OCI-LY1 (cell line): ENCODE measurements at regions not wholly inside any gene's neighbourhood (a gene's known extent, or its start where the extent isn't known, plus 50 kb on each side); places are given as distances from the start of the nearest gene placed in this dataset.

Source experiments
- H2AFZ ChIP-seq: fragments of 200-600 bp; sonication (generic), shearing (Covaris generic); 2 replicates; pipeline ENCODE4 v1.6.0; 2014; ENCODE audit warnings: antibody characterized with exemption, mild to moderate bottlenecking, low read length
- H3F3A ChIP-seq: fragments of 200-600 bp; sonication (generic), shearing (Covaris generic); 2 replicates; pipeline ENCODE4 v1.6.0; 2014; ENCODE audit warnings: mild to moderate bottlenecking, antibody characterized with exemption, low read length, moderate library complexity; ENCODE audit not compliant: insufficient read depth
- H3K27ac ChIP-seq: fragments of 200-600 bp; sonication (generic); 2 replicates; pipeline ENCODE4 v1.5.1; 2014; ENCODE audit warnings: low read length, mixed run types, mild to moderate bottlenecking, low read depth; ENCODE audit not compliant: poor library complexity, severe bottlenecking
- H3K27me3 ChIP-seq: fragments of 200-600 bp; sonication (generic); 2 replicates; pipeline ENCODE4 v1.6.0; 2014; ENCODE audit warnings: antibody characterized with exemption, mild to moderate bottlenecking, low read length, moderate library complexity; ENCODE audit not compliant: insufficient read depth
- H3K36me3 ChIP-seq: fragments of 200-600 bp; sonication (generic); 2 replicates; pipeline ENCODE4 v1.6.1; 2014; ENCODE audit warnings: mild to moderate bottlenecking, antibody characterized with exemption, low read length, moderate library complexity, mixed read lengths; ENCODE audit not compliant: insufficient read depth
- H3K4me1 ChIP-seq: fragments of 200-600 bp; sonication (generic); 2 replicates; pipeline ENCODE4 v1.5.1; 2014; ENCODE audit warnings: mild to moderate bottlenecking, low read length, moderate library complexity; ENCODE audit not compliant: insufficient read depth, severe bottlenecking
- H3K4me2 ChIP-seq: fragments of 200-600 bp; sonication (generic), shearing (Covaris generic); 2 replicates; pipeline ENCODE4 v1.6.1; 2014; ENCODE audit warnings: low read length
- H3K4me3 ChIP-seq: fragments of 200-600 bp; sonication (generic); 2 replicates; pipeline ENCODE4 v1.5.1; 2014; ENCODE audit warnings: low read length, low read depth, mild to moderate bottlenecking, mixed read lengths; ENCODE audit not compliant: poor library complexity, severe bottlenecking
- H3K79me2 ChIP-seq: fragments of 200-600 bp; shearing (Covaris generic); 2 replicates; pipeline ENCODE4 v1.6.1; 2016; ENCODE audit warnings: mixed run types, low read length, mixed read lengths; ENCODE audit not compliant: insufficient read depth
- H3K9ac ChIP-seq: fragments of 200-600 bp; sonication (generic), shearing (Covaris generic); 2 replicates; pipeline ENCODE4 v1.6.1; 2014; ENCODE audit warnings: mild to moderate bottlenecking, low read length, mixed read lengths
- H3K9me2 ChIP-seq: fragments of 200-600 bp; sonication (generic), shearing (Covaris generic); 2 replicates; pipeline ENCODE4 v1.6.1; 2014; ENCODE audit warnings: low read depth, mild to moderate bottlenecking, low read length, mixed read lengths
- H3K9me3 ChIP-seq: fragments of 200-600 bp; shearing (Covaris generic); 2 replicates; pipeline ENCODE4 v1.6.1; 2014; ENCODE audit warnings: low read length, mixed read lengths
- H4K20me1 ChIP-seq: fragments of 200-600 bp; sonication (generic), shearing (Covaris generic); 2 replicates; pipeline ENCODE4 v1.6.0; 2016; ENCODE audit warnings: mild to moderate bottlenecking, low read length; ENCODE audit not compliant: insufficient read depth
- EZH2 ChIP-seq: fragments of 200-600 bp; sonication (generic), shearing (Covaris generic); IDR thresholded peaks from 2 replicates; pipeline ENCODE4 v1.8.0; 2017; ENCODE audit warnings: borderline replicate concordance, mixed run types, mild to moderate bottlenecking, antibody characterized with exemption, low read length, moderate library complexity, mixed read lengths
- TF ChIP-seq, protein P1 (sequence below): fragments of 200-600 bp; sonication (generic), shearing (Covaris generic); IDR thresholded peaks from 2 replicates; pipeline ENCODE4 v1.5.1; 2017; ENCODE audit warnings: mild to moderate bottlenecking, antibody characterized with exemption, low read length, moderate library complexity, mixed read lengths

DNA sequence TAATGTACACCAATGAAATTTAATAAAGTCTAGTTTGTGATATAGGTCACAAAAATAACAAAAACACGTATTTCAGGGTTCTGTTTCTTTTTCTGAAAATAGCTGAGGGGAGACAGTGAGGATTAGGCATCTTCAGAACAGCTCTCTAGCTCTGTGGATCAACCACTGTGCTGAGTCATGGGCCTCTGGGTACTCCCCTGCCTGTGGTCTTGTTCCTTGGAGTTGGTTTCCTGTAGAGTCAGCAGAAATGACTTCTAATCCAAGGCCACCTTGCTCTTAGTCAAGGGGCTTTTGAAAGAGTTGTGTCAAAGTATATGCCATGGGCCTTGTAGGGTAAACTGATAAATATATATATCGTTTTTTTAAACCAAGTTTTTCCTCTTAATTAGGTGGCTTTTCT lies 141.8 kb upstream of the ZRANB2 start:
- Histone ChIP-seq H3F3A (no peaks in the 10 kb centered on the region), H3K27ac (no peak overlapping the region), H3K4me1 (no peaks in the 10 kb centered on the region), H3K4me2 (no peak overlapping the region), H3K9ac (no peak overlapping the region), H3K79me2 (no peaks in the 10 kb centered on the region), H4K20me1 (no peaks in the 10 kb centered on the region), H3K9me3 (no peaks in the 10 kb centered on the region), H3K36me3 (no peaks in the 10 kb centered on the region), H3K4me3 (no peak overlapping the region), H2AFZ (no peak overlapping the region), H3K9me2 (no peaks in the 10 kb centered on the region), H3K27me3 (no peaks in the 10 kb centered on the region)
- no peak for TF ChIP-seq EZH2
- TF ChIP-seq, protein P1, sequence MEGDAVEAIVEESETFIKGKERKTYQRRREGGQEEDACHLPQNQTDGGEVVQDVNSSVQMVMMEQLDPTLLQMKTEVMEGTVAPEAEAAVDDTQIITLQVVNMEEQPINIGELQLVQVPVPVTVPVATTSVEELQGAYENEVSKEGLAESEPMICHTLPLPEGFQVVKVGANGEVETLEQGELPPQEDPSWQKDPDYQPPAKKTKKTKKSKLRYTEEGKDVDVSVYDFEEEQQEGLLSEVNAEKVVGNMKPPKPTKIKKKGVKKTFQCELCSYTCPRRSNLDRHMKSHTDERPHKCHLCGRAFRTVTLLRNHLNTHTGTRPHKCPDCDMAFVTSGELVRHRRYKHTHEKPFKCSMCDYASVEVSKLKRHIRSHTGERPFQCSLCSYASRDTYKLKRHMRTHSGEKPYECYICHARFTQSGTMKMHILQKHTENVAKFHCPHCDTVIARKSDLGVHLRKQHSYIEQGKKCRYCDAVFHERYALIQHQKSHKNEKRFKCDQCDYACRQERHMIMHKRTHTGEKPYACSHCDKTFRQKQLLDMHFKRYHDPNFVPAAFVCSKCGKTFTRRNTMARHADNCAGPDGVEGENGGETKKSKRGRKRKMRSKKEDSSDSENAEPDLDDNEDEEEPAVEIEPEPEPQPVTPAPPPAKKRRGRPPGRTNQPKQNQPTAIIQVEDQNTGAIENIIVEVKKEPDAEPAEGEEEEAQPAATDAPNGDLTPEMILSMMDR = no peak

DNA sequence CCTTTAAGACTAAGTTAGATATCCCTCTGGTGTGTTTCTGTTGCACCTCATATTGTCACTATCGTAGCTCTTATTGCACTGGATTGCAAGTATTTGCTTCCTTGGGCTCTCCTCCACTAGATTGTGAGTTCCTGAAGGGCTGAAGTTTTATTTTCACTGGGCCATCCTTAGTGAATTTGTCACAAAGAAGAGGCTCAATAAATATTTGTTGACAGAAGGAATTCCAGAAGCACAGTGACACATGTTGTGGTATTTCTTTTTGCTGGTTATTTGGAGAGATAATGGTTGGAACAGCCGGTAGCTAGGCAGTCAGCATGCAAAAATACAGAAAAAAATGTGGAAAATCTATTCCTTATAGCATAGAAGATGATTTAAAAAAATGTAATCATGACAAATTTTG lies 129.9 kb upstream of the ZRANB2 start:
- Histone ChIP-seq H3K4me1 (no peaks in the 10 kb centered on the region), H3F3A (no peaks in the 10 kb centered on the region), H3K9ac (no peak overlapping the region), H3K4me2 (no peak overlapping the region), H3K4me3 (no peak overlapping the region), H3K79me2 (no peaks in the 10 kb centered on the region), H3K27ac (no peak overlapping the region), H2AFZ (no peak overlapping the region), H3K9me3 (no peaks in the 10 kb centered on the region), H3K9me2 (no peaks in the 10 kb centered on the region), H3K36me3 (no peaks in the 10 kb centered on the region), H3K27me3 (no peaks in the 10 kb centered on the region), H4K20me1 (no peaks in the 10 kb centered on the region)
- TF ChIP-seq, protein P1 = no peak
- TF ChIP-seq EZH2 = no peak

DNA sequence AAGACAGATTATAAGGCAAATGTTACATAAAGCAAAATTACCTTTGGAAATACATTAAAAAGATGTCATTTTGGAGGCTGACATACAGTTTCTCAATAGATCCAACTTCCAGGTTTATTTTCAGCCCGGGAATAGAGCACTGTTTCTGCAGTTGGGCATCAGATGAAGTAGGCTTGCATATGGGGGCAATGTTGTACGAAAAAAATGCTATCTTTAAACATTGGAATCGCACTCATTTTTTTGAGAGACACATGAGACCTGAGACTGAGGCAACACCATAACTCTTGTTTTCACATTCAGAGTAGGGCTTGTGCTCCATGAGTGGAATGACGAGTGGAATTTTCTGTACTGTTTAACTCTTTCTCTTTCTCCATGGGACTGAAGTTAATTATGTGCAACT lies 122.4 kb upstream of the ZRANB2 start:
- Histone ChIP-seq H3K4me3 (no peak overlapping the region), H3K36me3 (no peaks in the 10 kb centered on the region), H3F3A (no peaks in the 10 kb centered on the region), H3K9ac (no peak overlapping the region), H3K9me3 (no peaks in the 10 kb centered on the region), H4K20me1 (no peaks in the 10 kb centered on the region), H3K9me2 (no peaks in the 10 kb centered on the region), H3K27me3 (no peaks in the 10 kb centered on the region), H3K4me1 (no peaks in the 10 kb centered on the region), H3K79me2 (no peaks in the 10 kb centered on the region), H3K4me2 (no peak overlapping the region), H2AFZ (no peak overlapping the region), H3K27ac (no peak overlapping the region)
- TF ChIP-seq, protein P1 = no peak
- TF ChIP-seq EZH2 = no peak
